Astrocyte (in vitro differentiated cells and primary cell): ENCODE measurements at regions not wholly inside any gene's neighbourhood (a gene's known extent, or its start where the extent isn't known, plus 50 kb on each side); places are given as distances from the start of the nearest gene placed in this dataset.
"Not testable (repeated sequence)": the region's sequence is repeated elsewhere in the genome, so short reads cannot be mapped to it uniquely, and the experiment has no call there.

Source experiments
- EZH2 ChIP-seq: IDR thresholded peaks from 2 replicates; pipeline ENCODE4 v1.6.1; 2012; ENCODE audit warnings: mild to moderate bottlenecking, low read length, inconsistent platforms; ENCODE audit not compliant: insufficient read depth
- TF ChIP-seq, protein P1 (sequence below): IDR thresholded peaks from 2 replicates; pipeline ENCODE4 v1.5.1; 2011; ENCODE audit warnings: low read depth, mild to moderate bottlenecking, inconsistent platforms, low read length, moderate library complexity; ENCODE audit not compliant: insufficient read depth

DNA sequence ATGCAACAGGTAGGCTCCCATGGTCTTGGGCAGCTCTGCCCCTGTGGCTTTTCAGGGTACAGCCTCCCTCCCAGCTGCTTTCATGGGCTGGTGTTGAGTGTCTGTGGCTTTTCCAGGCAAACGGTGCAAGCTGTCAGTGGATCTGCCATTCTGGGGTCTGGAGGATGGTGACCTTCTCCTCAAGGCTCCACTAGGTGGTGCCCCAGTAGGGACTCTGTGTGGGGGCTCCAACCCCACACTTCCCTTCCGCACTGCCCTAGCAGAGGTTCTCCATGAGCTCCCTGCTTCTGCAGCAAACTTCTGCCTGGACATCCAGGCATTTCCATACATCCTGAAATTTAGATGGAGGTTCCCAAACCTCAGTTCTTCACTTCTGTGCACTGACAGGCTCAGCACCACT, 229.8 kb upstream of the TNC start:
- TF ChIP-seq, protein P1, sequence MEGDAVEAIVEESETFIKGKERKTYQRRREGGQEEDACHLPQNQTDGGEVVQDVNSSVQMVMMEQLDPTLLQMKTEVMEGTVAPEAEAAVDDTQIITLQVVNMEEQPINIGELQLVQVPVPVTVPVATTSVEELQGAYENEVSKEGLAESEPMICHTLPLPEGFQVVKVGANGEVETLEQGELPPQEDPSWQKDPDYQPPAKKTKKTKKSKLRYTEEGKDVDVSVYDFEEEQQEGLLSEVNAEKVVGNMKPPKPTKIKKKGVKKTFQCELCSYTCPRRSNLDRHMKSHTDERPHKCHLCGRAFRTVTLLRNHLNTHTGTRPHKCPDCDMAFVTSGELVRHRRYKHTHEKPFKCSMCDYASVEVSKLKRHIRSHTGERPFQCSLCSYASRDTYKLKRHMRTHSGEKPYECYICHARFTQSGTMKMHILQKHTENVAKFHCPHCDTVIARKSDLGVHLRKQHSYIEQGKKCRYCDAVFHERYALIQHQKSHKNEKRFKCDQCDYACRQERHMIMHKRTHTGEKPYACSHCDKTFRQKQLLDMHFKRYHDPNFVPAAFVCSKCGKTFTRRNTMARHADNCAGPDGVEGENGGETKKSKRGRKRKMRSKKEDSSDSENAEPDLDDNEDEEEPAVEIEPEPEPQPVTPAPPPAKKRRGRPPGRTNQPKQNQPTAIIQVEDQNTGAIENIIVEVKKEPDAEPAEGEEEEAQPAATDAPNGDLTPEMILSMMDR = not testable (repeated sequence)
- not testable (repeated sequence) for TF ChIP-seq EZH2
